HUES48 (cell line): ENCODE measurements at regions not wholly inside any gene's neighbourhood (a gene's known extent, or its start where the extent isn't known, plus 50 kb on each side); places are given as distances from the start of the nearest gene placed in this dataset.
"Not testable (repeated sequence)": the region's sequence is repeated elsewhere in the genome, so short reads cannot be mapped to it uniquely, and the experiment has no call there.

ENCODE experiments used
- H3K27ac ChIP-seq: one replicate; pipeline ENCODE4 v1.7.0; 2013; ENCODE audit warnings: low read depth, low read length, inconsistent platforms
- H3K27me3 ChIP-seq: 2 replicates; pipeline ENCODE4 v1.6.1; 2013; ENCODE audit warnings: mild to moderate bottlenecking, low read length; ENCODE audit not compliant: control insufficient read depth, insufficient read depth
- H3K36me3 ChIP-seq: 2 replicates; pipeline ENCODE4 v1.6.1; 2013; ENCODE audit warnings: low read length; ENCODE audit not compliant: control insufficient read depth, insufficient read depth
- H3K4me1 ChIP-seq: 2 replicates; pipeline ENCODE4 v1.6.1; 2013; ENCODE audit warnings: mild to moderate bottlenecking, low read length; ENCODE audit not compliant: control insufficient read depth, insufficient read depth
- H3K4me3 ChIP-seq: 2 replicates; pipeline ENCODE4 v1.5.1; 2013; ENCODE audit warnings: mild to moderate bottlenecking, low read depth, low read length
- H3K9ac ChIP-seq: 2 replicates; pipeline ENCODE4 v1.6.1; 2013; ENCODE audit warnings: mild to moderate bottlenecking, low read depth, low read length, moderate library complexity
- H3K9me3 ChIP-seq: 2 replicates; pipeline ENCODE4 v1.6.1; 2013; ENCODE audit warnings: low read length; ENCODE audit not compliant: control insufficient read depth, insufficient read depth

DNA sequence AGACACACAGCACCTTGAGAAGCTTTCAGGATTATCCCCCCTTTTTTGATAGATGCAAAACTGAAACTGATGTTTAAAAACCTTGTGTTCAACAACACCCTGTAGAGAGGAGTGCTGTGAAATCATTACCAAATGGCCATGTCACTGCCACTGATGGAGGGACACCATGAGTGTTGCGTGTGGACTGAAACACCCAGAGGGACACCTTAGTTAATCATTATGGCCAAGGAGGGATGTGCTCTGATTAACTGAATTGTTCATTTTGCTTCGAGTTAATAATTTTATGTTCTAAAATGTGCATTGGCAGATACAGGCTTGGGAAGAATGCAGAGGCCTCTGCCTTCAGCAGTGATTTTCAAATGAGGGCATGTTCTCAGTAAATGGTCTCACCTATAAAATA is 226.0 kb downstream of the KLF6 start:
- no peaks in the 10 kb centered on the region for H3K9me3 ChIP-seq
- H3K27ac ChIP-seq: no peak overlapping the region
- H3K36me3 ChIP-seq: no peaks in the 10 kb centered on the region
- no peaks in the 10 kb centered on the region for H3K27me3 ChIP-seq
- no peaks in the 10 kb centered on the region for H3K4me1 ChIP-seq
- no peak overlapping the region for H3K4me3 ChIP-seq
- H3K9ac ChIP-seq: no peak overlapping the region

DNA sequence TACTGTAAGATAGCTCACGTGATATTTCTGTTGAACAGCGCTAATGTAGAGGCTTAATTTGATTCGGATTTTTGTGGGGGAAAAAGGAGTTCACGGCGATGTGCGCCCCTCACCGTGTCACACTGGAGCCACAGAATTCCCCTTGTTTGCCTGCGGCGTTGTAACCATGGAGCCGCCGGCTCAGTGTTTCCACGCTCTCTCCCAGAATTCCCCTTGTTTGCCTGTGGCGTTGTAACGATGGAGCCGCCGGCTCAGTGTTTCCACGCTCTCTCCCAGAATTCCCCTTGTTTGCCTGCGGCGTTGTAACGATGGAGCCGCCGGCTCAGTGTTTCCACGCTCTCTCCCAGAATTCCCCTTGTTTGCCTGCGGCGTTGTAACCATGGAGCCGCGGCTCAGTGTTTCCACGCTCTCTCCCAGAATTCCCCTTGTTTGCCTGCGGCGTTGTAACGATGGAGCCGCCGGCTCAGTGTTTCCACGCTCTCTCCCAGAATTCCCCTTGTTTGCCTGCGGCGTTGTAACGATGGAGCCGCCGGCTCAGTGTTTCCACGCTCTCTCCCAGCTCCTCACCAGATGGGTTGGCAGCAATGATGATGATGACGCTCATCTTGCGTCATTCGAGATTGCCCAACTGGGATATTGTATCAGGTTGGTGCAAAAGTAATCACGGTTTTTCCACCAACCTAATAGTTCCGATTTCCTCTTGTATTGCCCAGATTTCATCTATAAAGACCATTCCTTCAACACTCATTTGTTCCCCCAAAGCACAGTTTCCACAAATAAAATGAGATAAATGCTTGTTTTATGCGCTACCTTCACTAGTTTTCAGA is 228.6 kb downstream of the KLF6 start:
- H3K9me3 ChIP-seq, H3K27ac ChIP-seq, H3K27me3 ChIP-seq, H3K36me3 ChIP-seq, H3K9ac ChIP-seq, H3K4me3 ChIP-seq, H3K4me1 ChIP-seq: not testable (repeated sequence)

DNA sequence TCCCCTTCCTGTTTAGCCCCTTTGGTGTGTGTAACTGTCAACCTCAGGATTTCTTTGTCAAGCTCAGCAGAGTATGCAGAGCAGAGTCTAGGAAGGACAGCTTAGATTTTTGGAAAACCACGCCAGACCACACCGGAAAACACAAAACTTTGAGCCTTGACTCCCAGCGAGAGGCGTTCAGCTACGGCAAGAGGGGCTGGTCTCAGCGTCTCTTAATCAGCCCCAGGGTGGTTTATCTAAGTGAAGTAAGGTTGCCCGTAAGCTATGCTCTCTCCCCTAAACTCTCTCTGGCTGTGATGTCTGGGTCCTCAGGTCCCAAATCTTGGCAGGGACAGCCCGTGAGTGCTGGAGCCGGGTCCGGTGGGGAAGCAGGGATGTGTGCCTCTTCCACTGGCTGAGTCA is 230.9 kb downstream of the KLF6 start:
- H3K4me3 ChIP-seq: no peak overlapping the region
- H3K27ac ChIP-seq: no peak overlapping the region
- no peaks in the 10 kb centered on the region for H3K9me3 ChIP-seq
- H3K9ac ChIP-seq: no peak overlapping the region
- no peaks in the 10 kb centered on the region for H3K27me3 ChIP-seq
- no peaks in the 10 kb centered on the region for H3K4me1 ChIP-seq
- no peaks in the 10 kb centered on the region for H3K36me3 ChIP-seq

- H3K9me3 ChIP-seq: no peaks in the 10 kb centered on the region
- H3K4me3 ChIP-seq: no peak overlapping the region
- H3K4me1 ChIP-seq: no peaks in the 10 kb centered on the region
- no peaks in the 10 kb centered on the region for H3K27me3 ChIP-seq
- H3K9ac ChIP-seq: no peak overlapping the region
- H3K27ac ChIP-seq: no peak overlapping the region
- no peaks in the 10 kb centered on the region for H3K36me3 ChIP-seq
Measured at GRCh38 chr10:3552281-3552680, 232.7 kb downstream of the KLF6 start.

GRCh38 chr10:3551761-3552160 is 233.2 kb downstream of the KLF6 start:
- Histone ChIP-seq H3K9ac (no peak overlapping the region), H3K27ac (no peak overlapping the region), H3K36me3 (no peaks in the 10 kb centered on the region), H3K27me3 (no peaks in the 10 kb centered on the region), H3K4me3 (no peak overlapping the region), H3K4me1 (no peaks in the 10 kb centered on the region), H3K9me3 (no peaks in the 10 kb centered on the region)

DNA sequence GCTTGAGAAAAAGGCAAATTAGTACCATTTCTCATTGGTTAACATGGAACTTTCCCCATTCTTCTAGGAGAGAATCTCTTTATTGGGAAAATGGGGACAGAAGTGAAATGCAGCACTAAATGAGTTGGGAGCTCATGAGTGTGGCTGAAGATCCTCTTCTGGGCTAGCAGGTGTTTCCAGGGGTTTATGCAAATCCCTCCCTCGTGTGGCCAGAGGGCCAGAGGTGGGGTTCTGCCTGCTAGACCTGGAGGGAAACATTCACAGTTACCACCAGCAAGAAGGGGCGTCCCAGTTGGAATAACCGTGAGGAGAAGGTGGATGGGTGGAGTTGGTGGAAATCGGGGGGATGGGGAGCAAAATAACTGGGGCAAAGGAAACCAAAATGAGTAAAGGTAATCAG is 235.9 kb downstream of the KLF6 start:
- no peaks in the 10 kb centered on the region for H3K9me3 ChIP-seq
- no peak overlapping the region for H3K27ac ChIP-seq
- no peak overlapping the region for H3K9ac ChIP-seq
- no peaks in the 10 kb centered on the region for H3K4me1 ChIP-seq
- no peaks in the 10 kb centered on the region for H3K36me3 ChIP-seq
- no peak overlapping the region for H3K4me3 ChIP-seq
- H3K27me3 ChIP-seq: no peaks in the 10 kb centered on the region

GRCh38 chr10:3548702-3549101 is 236.3 kb downstream of the KLF6 start:
- Histone ChIP-seq H3K9me3 (no peaks in the 10 kb centered on the region), H3K27ac (no peak overlapping the region), H3K4me1 (no peaks in the 10 kb centered on the region), H3K27me3 (no peaks in the 10 kb centered on the region), H3K9ac (no peak overlapping the region), H3K4me3 (no peak overlapping the region), H3K36me3 (no peaks in the 10 kb centered on the region)

DNA sequence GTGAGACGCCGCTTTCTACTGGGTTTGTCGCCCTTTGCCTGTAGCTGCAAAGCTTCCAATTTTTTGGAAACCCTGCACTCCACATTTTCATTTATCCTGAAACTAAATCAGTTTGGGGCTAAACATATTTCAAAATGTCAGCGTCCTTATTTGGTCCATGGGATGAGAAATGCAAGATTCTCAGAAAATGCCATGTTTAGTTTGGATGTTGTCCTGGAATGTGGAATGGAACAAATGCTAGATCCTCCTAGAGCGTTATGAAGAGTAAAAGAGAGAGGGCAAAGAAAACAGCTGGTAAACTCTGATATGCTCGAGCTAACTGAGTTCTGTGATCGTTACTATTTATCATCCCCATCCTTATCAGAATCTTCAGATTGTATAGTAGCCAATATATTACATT is 236.9 kb downstream of the KLF6 start:
- Histone ChIP-seq H3K9ac (no peak overlapping the region), H3K27me3 (no peaks in the 10 kb centered on the region), H3K4me3 (no peak overlapping the region), H3K36me3 (no peaks in the 10 kb centered on the region), H3K27ac (no peak overlapping the region), H3K9me3 (no peaks in the 10 kb centered on the region), H3K4me1 (no peaks in the 10 kb centered on the region)

- H3K4me3 ChIP-seq: no peak overlapping the region
- no peaks in the 10 kb centered on the region for H3K27me3 ChIP-seq
- no peaks in the 10 kb centered on the region for H3K36me3 ChIP-seq
- H3K27ac ChIP-seq: no peak overlapping the region
- no peak overlapping the region for H3K9ac ChIP-seq
- H3K9me3 ChIP-seq: no peaks in the 10 kb centered on the region
- H3K4me1 ChIP-seq: no peaks in the 10 kb centered on the region
Measured at GRCh38 chr10:3544561-3544960, 240.4 kb downstream of the KLF6 start.

DNA sequence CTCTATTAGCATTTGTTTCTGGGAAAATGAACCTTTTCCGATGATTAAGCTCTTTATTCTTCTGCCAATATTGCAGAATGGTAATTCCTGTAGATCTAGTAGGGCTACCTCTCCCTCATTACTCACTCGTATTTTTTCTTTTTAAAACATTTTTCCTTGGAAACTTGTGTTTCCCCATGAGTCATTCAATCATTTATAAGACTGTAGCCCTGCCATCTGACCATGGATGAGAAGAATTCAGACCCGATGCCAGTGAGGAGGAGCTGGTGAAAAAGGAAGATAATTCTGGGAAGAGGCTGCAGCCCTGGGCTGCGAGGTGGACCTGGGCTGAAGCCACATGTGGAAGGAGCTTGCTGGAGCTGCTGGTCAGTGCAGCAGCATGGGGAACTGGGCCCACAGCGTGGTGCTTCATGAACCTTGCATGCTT is 242.8 kb downstream of the KLF6 start:
- H3K4me3 ChIP-seq: no peak overlapping the region
- no peaks in the 10 kb centered on the region for H3K27me3 ChIP-seq
- H3K27ac ChIP-seq: no peak overlapping the region
- no peaks in the 10 kb centered on the region for H3K36me3 ChIP-seq
- no peak overlapping the region for H3K9ac ChIP-seq
- no peaks in the 10 kb centered on the region for H3K9me3 ChIP-seq
- no peaks in the 10 kb centered on the region for H3K4me1 ChIP-seq

DNA sequence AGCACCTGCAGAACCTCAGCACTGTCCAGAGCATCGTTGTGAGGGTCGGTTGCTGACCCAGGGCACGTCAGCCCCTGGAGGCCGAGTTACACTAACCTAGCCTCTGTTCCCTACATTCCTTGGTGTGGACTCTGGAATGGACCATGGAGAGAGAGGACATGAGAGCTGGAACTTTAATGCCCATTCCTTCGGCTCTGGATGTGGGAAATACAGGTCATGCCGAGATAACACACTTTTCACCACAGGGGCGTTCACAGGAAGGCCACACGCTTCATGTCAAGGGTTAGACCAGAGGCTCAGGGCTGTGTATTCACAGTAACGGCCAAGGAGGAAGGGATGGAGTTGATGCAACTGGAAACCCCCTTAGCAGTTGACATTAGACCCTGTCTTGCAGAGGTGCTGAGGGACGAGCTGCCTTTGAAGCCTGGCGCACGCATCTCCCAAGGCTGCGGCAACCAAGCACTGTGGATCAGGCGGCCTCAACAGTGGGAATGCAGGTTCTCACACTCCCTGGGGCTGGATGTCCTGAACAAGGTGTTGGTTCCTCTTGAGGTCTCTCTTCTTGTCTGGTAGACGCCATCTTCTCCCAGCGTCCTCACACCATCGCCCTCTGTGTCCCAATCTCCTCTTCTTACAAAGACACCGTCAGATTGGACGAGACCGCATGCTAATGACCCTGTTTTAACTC is 245.2 kb downstream of the KLF6 start:
- Histone ChIP-seq H3K4me1 (no peaks in the 10 kb centered on the region), H3K9me3 (no peaks in the 10 kb centered on the region), H3K4me3 (no peak overlapping the region), H3K36me3 (no peaks in the 10 kb centered on the region), H3K9ac (no peak overlapping the region), H3K27me3 (no peaks in the 10 kb centered on the region), H3K27ac (peak overlapping the region; percentile 5)
